A673 (cell line): ENCODE measurements at regions not wholly inside any gene's neighbourhood (a gene's known extent, or its start where the extent isn't known, plus 50 kb on each side); places are given as distances from the start of the nearest gene placed in this dataset.

Experiments
- BruUV-seq: library from RNA; stranded (reverse); fragments of 400-500 nt; replicated peaks from 2 replicates; lab custom pipeline; 2021; lab: Mats Ljungman, UMichigan
- CTCF ChIA-PET: fragments of 300-600 bp; sonication (Branson Sonifier 250); formaldehyde crosslinking; loops from one replicate; lab custom pipeline; 2022; ENCODE audit warnings: antibody characterized with exemption; lab: Charles Lee
- POLR2A ChIA-PET: fragments of 300-600 bp; sonication (Branson Sonifier 250); formaldehyde crosslinking; loops from one replicate; lab custom pipeline; 2022; ENCODE audit warnings: antibody characterized with exemption; ENCODE audit not compliant: low non-redundant PET; lab: Charles Lee
- DNase-seq: peaks from one replicate; pipeline ENCODE4 v3.0.0-alpha.2; 2015; ENCODE audit warnings: low spot score
- H3K27ac ChIP-seq: fragments of 200-600 bp; sonication (generic); 2 replicates; pipeline ENCODE4 v1.5.1; 2016; ENCODE audit warnings: mixed run types, low read depth, mild to moderate bottlenecking, mixed read lengths, antibody characterized with exemption, low read length; ENCODE audit not compliant: poor library complexity, severe bottlenecking
- H3K27me3 ChIP-seq: fragments of 200-600 bp; sonication (generic); replicated peaks from 2 replicates; pipeline ENCODE4 v1.6.1; 2017; ENCODE audit warnings: mixed run types, low read depth, mild to moderate bottlenecking, mixed read lengths, antibody characterized with exemption, low read length; ENCODE audit not compliant: insufficient read depth, poor library complexity
- H3K36me3 ChIP-seq: fragments of 200-600 bp; sonication (generic); 2 replicates; pipeline ENCODE4 v1.6.1; 2016; ENCODE audit warnings: mixed run types, mild to moderate bottlenecking, mixed read lengths, antibody characterized with exemption, low read length; ENCODE audit not compliant: insufficient read depth, poor library complexity, severe bottlenecking
- H3K4me1 ChIP-seq: fragments of 200-600 bp; sonication (generic); 2 replicates; pipeline ENCODE4 v1.6.1; 2017; ENCODE audit warnings: mixed run types, mild to moderate bottlenecking, mixed read lengths, antibody characterized with exemption, low read length; ENCODE audit not compliant: insufficient read depth, poor library complexity, severe bottlenecking
- H3K4me3 ChIP-seq: fragments of 200-600 bp; sonication (generic); 2 replicates; pipeline ENCODE4 v1.5.1; 2016; ENCODE audit warnings: low read depth, mixed run types, mild to moderate bottlenecking, mixed read lengths, low read length; ENCODE audit not compliant: poor library complexity, severe bottlenecking
- H3K9me3 ChIP-seq: fragments of 200-600 bp; sonication (generic); 2 replicates; pipeline ENCODE4 v1.6.1; 2016; ENCODE audit warnings: mixed run types, low read depth, mild to moderate bottlenecking, mixed read lengths, antibody characterized with exemption, low read length; ENCODE audit not compliant: poor library complexity, severe bottlenecking
- CTCF ChIP-seq: fragments of 300-800, 200-600 bp; sonication (generic); conservative IDR thresholded peaks from 2 replicates; pipeline ENCODE4 v1.5.1; 2017; ENCODE audit warnings: low read depth, mild to moderate bottlenecking, antibody characterized with exemption, low read length, moderate library complexity, mixed read lengths
- EZH2 ChIP-seq: fragments of 200-600 bp; sonication (generic); IDR thresholded peaks from 2 replicates; pipeline ENCODE4 v1.6.1; 2017; ENCODE audit warnings: borderline replicate concordance, low read depth, mild to moderate bottlenecking, mixed read lengths, antibody characterized with exemption, low read length; ENCODE audit not compliant: poor library complexity, severe bottlenecking
- intact Hi-C: fragments of 100-400 bp; cut with micrococcal nuclease; formaldehyde crosslinking; loops from one replicate; pipeline ENCODE4 v1.10.0; 2022; ENCODE audit not compliant: unreplicated experiment

GRCh38 chr14:38400751-38401150 is 144.9 kb upstream of the CLEC14A start:
- Histone ChIP-seq H3K27ac (no peak overlapping the region), H3K36me3 (no peaks in the 10 kb centered on the region), H3K4me1 (peaks cover 5% of the 10 kb centered on the region), H3K9me3 (no peaks in the 10 kb centered on the region), H3K27me3 (no peaks in the 10 kb centered on the region), H3K4me3 (no peak overlapping the region)
- ChIA-PET POLR2A (no interaction called here), CTCF (no interaction called here)
- TF ChIP-seq CTCF (no peak), EZH2 (no peak)
- DNase-seq: no peak
- BruUV-seq: no TSS peak
- intact Hi-C loops: no loop called here

GRCh38 chr14:38399652-38400051 is 143.8 kb upstream of the CLEC14A start:
- no TSS peak for BruUV-seq
- CTCF ChIA-PET: no interaction called here
- Histone ChIP-seq H3K36me3 (no peaks in the 10 kb centered on the region), H3K27me3 (no peaks in the 10 kb centered on the region), H3K4me1 (peaks cover 2% of the 10 kb centered on the region), H3K27ac (no peak overlapping the region), H3K4me3 (no peak overlapping the region), H3K9me3 (no peaks in the 10 kb centered on the region)
- TF ChIP-seq EZH2 (no peak), CTCF (no peak)
- DNase-seq: no peak
- intact Hi-C loops: no loop called here
- POLR2A ChIA-PET: interaction anchor here (0.6 kb wide), 1 partner anchor 17 kb away, joined by 3 read pairs; no protein-coding TSS in a partner anchor

- Histone ChIP-seq H3K4me1 (peaks cover 9% of the 10 kb centered on the region), H3K4me3 (no peak overlapping the region), H3K27ac (no peak overlapping the region), H3K36me3 (no peaks in the 10 kb centered on the region), H3K9me3 (no peaks in the 10 kb centered on the region), H3K27me3 (no peaks in the 10 kb centered on the region)
- POLR2A ChIA-PET: no interaction called here
- CTCF ChIA-PET: no interaction called here
- peak; percentile 9 for DNase-seq
- intact Hi-C loops: no loop called here
- TF ChIP-seq CTCF: no peak
- no peak for TF ChIP-seq EZH2
- BruUV-seq: no TSS peak
These were observed 138.9 kb upstream of the CLEC14A start for GRCh38 chr14:38394767-38395166.
